Fibroblast of lung (primary cell): ENCODE measurements at regions not wholly inside any gene's neighbourhood (a gene's known extent, or its start where the extent isn't known, plus 50 kb on each side); places are given as distances from the start of the nearest gene placed in this dataset.

Experiments used
- DNase-seq, 2 donors: peaks; one replicate each; pipeline versions ENCODE4 v3.0.0 to v3.0.0-alpha.2; 2010; ENCODE audit warnings: low read depth in 2 of 2
- H2AFZ ChIP-seq: 2 replicates; pipeline ENCODE4 v1.5.1; 2012; ENCODE audit warnings: low read length, control low read depth, inconsistent platforms
- H3K27ac ChIP-seq: 2 replicates; pipeline ENCODE4 v1.5.1; 2011; ENCODE audit warnings: low read length, control low read depth; ENCODE audit not compliant: insufficient read depth
- H3K27me3 ChIP-seq: 2 replicates; pipeline ENCODE4 v1.5.1; 2011; ENCODE audit warnings: mild to moderate bottlenecking, low read length; ENCODE audit not compliant: control insufficient read depth, insufficient read depth
- H3K36me3 ChIP-seq: 2 replicates; pipeline ENCODE4 v1.5.1; 2011; ENCODE audit warnings: low read length; ENCODE audit not compliant: control insufficient read depth, insufficient read depth
- H3K4me1 ChIP-seq: 2 replicates; pipeline ENCODE4 v1.5.1; 2011; ENCODE audit warnings: low read length; ENCODE audit not compliant: control insufficient read depth, insufficient read depth; ENCODE audit errors: extremely low read depth
- H3K4me2 ChIP-seq: 2 replicates; pipeline ENCODE4 v1.5.1; 2011; ENCODE audit warnings: low read length, control low read depth; ENCODE audit not compliant: insufficient read depth; ENCODE audit errors: extremely low read depth
- H3K4me3 ChIP-seq, 4 experiments: fragments of 200-600 bp in 1 of 4; sonication (generic) in 1 of 4; replicated peaks in 1 of 4; 2 replicates each; pipeline ENCODE4 v1.5.1; 2011 to 2016; ENCODE audit warnings: low read length in 4 of 4, low read depth in 3 of 4, mild to moderate bottlenecking in 3 of 4, control low read depth in 2 of 4, inconsistent platforms in 1 of 4, mixed read lengths in 1 of 4; ENCODE audit not compliant: insufficient read depth in 1 of 4; ENCODE audit errors: control extremely low read depth in 1 of 4
- H3K79me2 ChIP-seq: 2 replicates; pipeline ENCODE4 v1.5.1; 2012; ENCODE audit warnings: mild to moderate bottlenecking, low read length, inconsistent platforms; ENCODE audit not compliant: control insufficient read depth, insufficient read depth
- H3K9ac ChIP-seq: 2 replicates; pipeline ENCODE4 v1.5.1; 2011; ENCODE audit warnings: mild to moderate bottlenecking, low read length, control low read depth; ENCODE audit not compliant: insufficient read depth
- H3K9me3 ChIP-seq: 2 replicates; pipeline ENCODE4 v1.5.1; 2012; ENCODE audit warnings: low read depth, low read length; ENCODE audit not compliant: control insufficient read depth, insufficient read depth
- H4K20me1 ChIP-seq: 2 replicates; pipeline ENCODE4 v1.5.1; 2011; ENCODE audit warnings: low read length; ENCODE audit not compliant: control insufficient read depth, insufficient read depth; ENCODE audit errors: extremely low read depth
- EZH2 ChIP-seq: IDR thresholded peaks from 2 replicates; pipeline ENCODE4 v1.5.1; 2012; ENCODE audit warnings: low read length, control low read depth, mild to moderate bottlenecking; ENCODE audit errors: missing control alignments
- TF ChIP-seq, protein P1 (sequence below), 2 donors: IDR thresholded peaks in 1 of 2; conservative IDR thresholded peaks in 1 of 2; 1 replicate in 1 of 2; 2 replicates in 1 of 2; pipeline ENCODE4 v1.5.1; 2011 to 2012; ENCODE audit warnings: low read length in 2 of 2, control low read depth in 1 of 2, inconsistent platforms in 1 of 2, low read depth in 1 of 2, mild to moderate bottlenecking in 1 of 2

DNA sequence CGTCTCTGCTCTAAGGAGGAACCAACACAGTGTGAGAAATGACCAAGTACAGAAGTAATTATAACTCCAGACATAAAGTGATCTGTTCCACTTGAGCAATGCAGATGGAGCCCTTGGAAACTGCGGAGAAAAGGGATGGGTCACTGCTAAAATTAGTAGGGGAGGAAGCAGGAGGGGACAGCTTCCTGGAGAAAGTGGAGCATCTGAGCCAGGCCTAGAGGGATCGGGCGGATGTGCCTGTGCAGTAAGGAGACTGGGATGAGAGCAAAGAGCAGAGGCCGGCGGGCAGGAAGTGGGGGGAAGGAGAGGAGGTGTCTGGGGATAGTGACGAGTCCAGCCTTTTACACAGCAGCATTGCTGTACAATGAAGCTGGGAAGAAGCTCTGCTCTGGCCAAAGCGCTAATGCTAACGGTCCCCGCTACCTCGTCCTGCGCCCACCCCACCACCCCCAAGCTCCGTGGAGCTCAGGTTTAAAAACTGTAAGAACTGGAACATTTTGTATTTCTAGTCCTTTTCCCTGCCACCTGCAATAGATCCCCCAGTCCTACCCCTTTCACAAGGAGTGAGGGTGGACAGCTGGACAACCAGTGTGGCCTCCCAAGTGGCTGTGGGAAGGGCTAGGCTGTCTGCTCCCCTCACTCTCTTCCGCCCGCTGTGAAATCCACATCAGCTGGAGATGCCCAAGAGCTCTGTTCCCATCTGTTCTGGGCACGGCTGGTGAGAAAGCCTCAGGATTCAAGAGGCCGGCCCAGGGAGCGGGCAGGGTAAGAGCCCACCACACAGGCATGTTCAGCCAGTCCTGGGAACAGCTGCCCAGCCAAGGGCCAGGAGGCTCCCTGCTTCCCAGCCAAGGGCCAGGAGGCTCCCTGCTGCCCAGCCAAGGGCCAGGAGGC lies 53.0 kb upstream of the HES1 start:
- no peak overlapping the region for H3K9ac ChIP-seq
- DNase-seq, result peak in 1 of 2 donors; percentile 23
- peaks cover 8% of the 10 kb centered on the region for H3K27me3 ChIP-seq
- no peaks in the 10 kb centered on the region for H3K79me2 ChIP-seq
- TF ChIP-seq, protein P1, sequence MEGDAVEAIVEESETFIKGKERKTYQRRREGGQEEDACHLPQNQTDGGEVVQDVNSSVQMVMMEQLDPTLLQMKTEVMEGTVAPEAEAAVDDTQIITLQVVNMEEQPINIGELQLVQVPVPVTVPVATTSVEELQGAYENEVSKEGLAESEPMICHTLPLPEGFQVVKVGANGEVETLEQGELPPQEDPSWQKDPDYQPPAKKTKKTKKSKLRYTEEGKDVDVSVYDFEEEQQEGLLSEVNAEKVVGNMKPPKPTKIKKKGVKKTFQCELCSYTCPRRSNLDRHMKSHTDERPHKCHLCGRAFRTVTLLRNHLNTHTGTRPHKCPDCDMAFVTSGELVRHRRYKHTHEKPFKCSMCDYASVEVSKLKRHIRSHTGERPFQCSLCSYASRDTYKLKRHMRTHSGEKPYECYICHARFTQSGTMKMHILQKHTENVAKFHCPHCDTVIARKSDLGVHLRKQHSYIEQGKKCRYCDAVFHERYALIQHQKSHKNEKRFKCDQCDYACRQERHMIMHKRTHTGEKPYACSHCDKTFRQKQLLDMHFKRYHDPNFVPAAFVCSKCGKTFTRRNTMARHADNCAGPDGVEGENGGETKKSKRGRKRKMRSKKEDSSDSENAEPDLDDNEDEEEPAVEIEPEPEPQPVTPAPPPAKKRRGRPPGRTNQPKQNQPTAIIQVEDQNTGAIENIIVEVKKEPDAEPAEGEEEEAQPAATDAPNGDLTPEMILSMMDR (conservative IDR thresholded peaks at IDR 0.05 in 1 of 2, IDR thresholded peaks at IDR 0.05 in 1 of 2; ENCODE audit: low read depth in 1 of 2, low read length in 2 of 2), result no peak
- TF ChIP-seq EZH2, result no peak
- no peak overlapping the region for H3K4me2 ChIP-seq
- H3K9me3 ChIP-seq, result no peaks in the 10 kb centered on the region
- H4K20me1 ChIP-seq, result no peaks in the 10 kb centered on the region
- no peaks in the 10 kb centered on the region for H3K36me3 ChIP-seq
- H3K4me3 ChIP-seq, result no peak overlapping the region
- H2AFZ ChIP-seq, result no peak overlapping the region
- H3K4me1 ChIP-seq, result no peaks in the 10 kb centered on the region
- no peak overlapping the region for H3K27ac ChIP-seq

DNA sequence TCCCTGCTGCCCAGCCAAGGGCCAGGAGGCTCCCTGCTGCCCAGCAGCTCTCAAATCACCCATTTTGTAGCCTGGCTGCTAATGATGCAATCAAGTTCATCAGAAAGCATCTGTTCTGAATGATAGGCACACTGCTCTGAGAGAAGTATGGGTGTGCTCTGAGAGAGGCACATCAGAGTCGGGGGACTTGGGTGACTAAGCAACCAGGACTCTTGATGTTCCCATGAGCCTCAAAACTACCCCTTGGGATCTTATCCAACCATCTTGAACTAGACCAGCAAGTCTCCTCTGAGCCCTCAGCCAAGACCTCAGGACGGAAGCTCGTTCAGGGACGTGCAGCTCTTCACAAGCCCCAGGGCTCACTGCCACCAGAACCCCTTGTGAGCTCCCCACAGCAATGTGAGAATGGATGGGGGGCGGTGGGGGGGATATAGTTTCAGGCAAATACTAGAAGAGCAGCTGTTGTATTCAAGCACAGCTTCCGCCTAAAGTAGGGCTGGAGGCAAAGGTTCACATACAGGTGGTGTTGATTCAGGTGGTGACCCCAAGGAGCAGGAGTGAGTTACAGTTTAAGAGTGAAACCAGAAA lies 52.2 kb upstream of the HES1 start:
- no peak for DNase-seq
- Histone ChIP-seq H2AFZ (no peak overlapping the region), H3K79me2 (no peaks in the 10 kb centered on the region), H3K4me1 (no peaks in the 10 kb centered on the region), H3K27me3 (peaks cover 8% of the 10 kb centered on the region), H3K9ac (no peak overlapping the region), H3K36me3 (no peaks in the 10 kb centered on the region), H3K4me2 (no peak overlapping the region), H3K4me3 (no peak overlapping the region), H3K27ac (no peak overlapping the region), H3K9me3 (no peaks in the 10 kb centered on the region), H4K20me1 (no peaks in the 10 kb centered on the region)
- TF ChIP-seq EZH2, result no peak
- TF ChIP-seq, protein P1 (conservative IDR thresholded peaks at IDR 0.05 in 1 of 2, IDR thresholded peaks at IDR 0.05 in 1 of 2; ENCODE audit: low read depth in 1 of 2, low read length in 2 of 2), result no peak

DNA sequence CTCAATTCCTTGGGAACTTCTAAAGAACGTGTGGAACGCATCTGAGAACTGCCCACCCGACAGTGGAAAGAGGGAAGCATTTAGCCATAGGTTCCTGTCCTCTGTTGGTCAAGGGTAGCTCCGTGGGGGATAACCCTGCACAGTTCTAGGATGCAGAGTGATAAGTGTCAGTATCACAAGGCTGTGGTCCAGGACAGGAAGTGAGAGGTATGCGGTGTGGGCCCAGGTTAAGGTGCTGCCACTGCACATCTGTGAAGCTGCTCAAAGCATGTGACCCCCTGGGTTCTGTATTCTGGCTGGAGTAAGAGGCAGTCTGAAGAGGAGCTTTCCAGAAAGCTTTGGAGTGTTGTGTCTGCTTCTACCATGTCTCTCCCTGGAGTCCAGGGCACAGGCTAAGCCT lies 51.7 kb upstream of the HES1 start:
- no peaks in the 10 kb centered on the region for H3K79me2 ChIP-seq
- peaks cover 8% of the 10 kb centered on the region for H3K27me3 ChIP-seq
- DNase-seq, result no peak
- H4K20me1 ChIP-seq, result no peaks in the 10 kb centered on the region
- H3K36me3 ChIP-seq, result no peaks in the 10 kb centered on the region
- H3K4me1 ChIP-seq, result no peaks in the 10 kb centered on the region
- H3K4me2 ChIP-seq, result no peak overlapping the region
- H3K9ac ChIP-seq, result no peak overlapping the region
- no peak overlapping the region for H3K4me3 ChIP-seq
- TF ChIP-seq, protein P1 (conservative IDR thresholded peaks at IDR 0.05 in 1 of 2, IDR thresholded peaks at IDR 0.05 in 1 of 2; ENCODE audit: low read depth in 1 of 2, low read length in 2 of 2), result no peak
- no peak for TF ChIP-seq EZH2
- H2AFZ ChIP-seq, result no peak overlapping the region
- no peaks in the 10 kb centered on the region for H3K9me3 ChIP-seq
- no peak overlapping the region for H3K27ac ChIP-seq
